ENCODE measurements at regions not wholly inside any gene's neighbourhood (a gene's known extent, or its start where the extent isn't known, plus 50 kb on each side); places are given as distances from the start of the nearest gene placed in this dataset.

GRCh38 chr13:80451641-80452040, 110.7 kb upstream of the SPRY2 start:
- DNase-seq (ENCODE audit: low spot score), result no peak

GRCh38 chr13:80450386-80450785, 109.5 kb upstream of the SPRY2 start:
- DNase-seq (ENCODE audit: low spot score), result no peak

- DNase-seq (ENCODE audit: low spot score), result no peak
These were observed 107.8 kb upstream of the SPRY2 start for GRCh38 chr13:80448725-80449124.

GRCh38 chr13:80447747-80448146, 106.8 kb upstream of the SPRY2 start:
- no peak for DNase-seq (ENCODE audit: low spot score)

- DNase-seq (ENCODE audit: low spot score), result peak; percentile 72
These were observed 103.5 kb upstream of the SPRY2 start for GRCh38 chr13:80444240-80445015.

- DNase-seq (ENCODE audit: low spot score), result no peak
These were observed 101.7 kb upstream of the SPRY2 start for GRCh38 chr13:80442609-80443008.

GRCh38 chr13:80441968-80442367, 101.0 kb upstream of the SPRY2 start:
- no peak for DNase-seq (ENCODE audit: low spot score)

GRCh38 chr13:80438521-80438920, 97.6 kb upstream of the SPRY2 start:
- DNase-seq (ENCODE audit: low spot score), result no peak

GRCh38 chr13:80437231-80437630, 96.3 kb upstream of the SPRY2 start:
- no peak for DNase-seq (ENCODE audit: low spot score)

GRCh38 chr13:80436571-80437169, 95.7 kb upstream of the SPRY2 start:
- DNase-seq (ENCODE audit: low spot score), result no peak

GRCh38 chr13:80430561-80430960, 89.6 kb upstream of the SPRY2 start:
- DNase-seq (ENCODE audit: low spot score), result no peak

- no peak for DNase-seq (ENCODE audit: low spot score)
These were observed 87.6 kb upstream of the SPRY2 start for GRCh38 chr13:80428349-80429096.

GRCh38 chr13:80419416-80419815, 78.5 kb upstream of the SPRY2 start:
- DNase-seq (ENCODE audit: low spot score), result no peak

GRCh38 chr13:80413611-80414010, 72.7 kb upstream of the SPRY2 start:
- no peak for DNase-seq (ENCODE audit: low spot score)

- DNase-seq (ENCODE audit: low spot score), result no peak
These were observed 67.3 kb upstream of the SPRY2 start for GRCh38 chr13:80408270-80408669.

- DNase-seq (ENCODE audit: low spot score), result no peak
These were observed 60.0 kb upstream of the SPRY2 start for GRCh38 chr13:80400865-80401426.

- no peak for DNase-seq (ENCODE audit: low spot score)
These were observed 59.4 kb upstream of the SPRY2 start for GRCh38 chr13:80400164-80400864.

GRCh38 chr13:80399340-80400163, 58.6 kb upstream of the SPRY2 start:
- DNase-seq (ENCODE audit: low spot score), result peak; percentile 17
